ENCODE measurements at regions not wholly inside any gene's neighbourhood (a gene's known extent, or its start where the extent isn't known, plus 50 kb on each side); places are given as distances from the start of the nearest gene placed in this dataset.

GRCh38 chr4:66028668-66029067 is 358.4 kb upstream of the EPHA5 start:
- intact Hi-C loops (cut with DNase I; ENCODE audit: low total_unique reads), result no loop called here
- DNase-seq, result no peak
- TF ChIP-seq CTCF (IDR thresholded peaks at IDR 0.05) (no peak), POLR2A (IDR thresholded peaks at IDR 0.05) (no peak)
- no peaks in the 10 kb centered on the region for H3K4me1 ChIP-seq
- H3K9me3 ChIP-seq, result no peaks in the 10 kb centered on the region
- no peak overlapping the region for H3K4me3 ChIP-seq
- H3K27ac ChIP-seq, result no peak overlapping the region
- H3K27me3 ChIP-seq, result no peaks in the 10 kb centered on the region
- no peaks in the 10 kb centered on the region for H3K36me3 ChIP-seq

DNA sequence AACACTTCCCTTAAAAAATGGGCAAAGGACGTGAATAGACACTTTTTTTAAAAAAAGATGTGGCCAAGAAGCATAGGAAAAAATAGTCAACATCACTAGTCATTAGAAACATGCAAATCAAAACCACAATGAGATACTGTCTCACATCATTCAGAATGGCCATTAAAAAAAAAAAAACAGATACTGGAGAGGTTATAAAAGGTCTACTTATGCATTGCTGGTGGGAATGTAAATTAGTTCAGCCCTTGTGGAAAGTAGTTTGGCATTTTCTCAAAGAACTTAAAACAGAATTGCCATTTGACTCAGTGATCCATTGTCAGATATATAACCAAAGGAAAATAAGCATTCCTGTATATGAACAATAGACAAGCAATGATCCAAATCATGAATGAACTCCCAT is 352.8 kb upstream of the EPHA5 start:
- peaks cover 0 to 3% of the 10 kb centered on the region in 2 donors for H3K9me3 ChIP-seq
- H3K27ac ChIP-seq, result no peak overlapping the region
- H3K27me3 ChIP-seq, result no peaks in the 10 kb centered on the region
- intact Hi-C loops (cut with DNase I; ENCODE audit: low total_unique reads), result no loop called here
- H3K36me3 ChIP-seq, result no peaks in the 10 kb centered on the region
- no peak for DNase-seq
- H3K4me3 ChIP-seq, result no peak overlapping the region
- no peaks in the 10 kb centered on the region for H3K4me1 ChIP-seq
- TF ChIP-seq POLR2A (IDR thresholded peaks at IDR 0.05) (no peak), CTCF (IDR thresholded peaks at IDR 0.05) (no peak)

- intact Hi-C loops (cut with DNase I; ENCODE audit: low total_unique reads), result no loop called here
- Histone ChIP-seq H3K9me3 (no peaks in the 10 kb centered on the region), H3K27me3 (no peaks in the 10 kb centered on the region), H3K4me1 (no peaks in the 10 kb centered on the region), H3K36me3 (no peaks in the 10 kb centered on the region), H3K27ac (no peak overlapping the region), H3K4me3 (no peak overlapping the region)
- TF ChIP-seq POLR2A (IDR thresholded peaks at IDR 0.05) (no peak), CTCF (IDR thresholded peaks at IDR 0.05) (no peak)
- DNase-seq, result no peak
These were observed 347.4 kb upstream of the EPHA5 start for GRCh38 chr4:66017671-66018070.

DNA sequence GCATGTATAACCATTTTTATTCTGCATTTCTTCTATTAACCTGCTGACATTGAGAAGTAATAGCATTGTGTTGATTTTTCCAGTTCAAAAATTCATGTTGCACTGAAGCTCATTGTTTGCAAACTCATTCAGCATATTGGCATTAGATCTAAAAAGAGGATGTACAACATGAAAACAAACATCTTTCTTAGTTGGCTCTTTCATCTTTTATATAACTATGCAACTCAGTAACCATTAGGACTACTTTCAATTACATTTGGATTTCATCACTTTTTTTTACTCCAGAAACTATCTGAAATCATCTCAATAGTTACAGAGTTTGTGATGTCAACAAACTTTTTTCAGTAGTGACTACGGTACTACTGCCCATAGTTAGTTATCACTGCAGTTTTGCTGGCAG is 346.0 kb upstream of the EPHA5 start:
- no peak for TF ChIP-seq POLR2A (IDR thresholded peaks at IDR 0.05)
- no peak for TF ChIP-seq CTCF (IDR thresholded peaks at IDR 0.05)
- no peaks in the 10 kb centered on the region for H3K9me3 ChIP-seq
- H3K4me3 ChIP-seq, result no peak overlapping the region
- H3K27ac ChIP-seq, result no peak overlapping the region
- no peaks in the 10 kb centered on the region for H3K27me3 ChIP-seq
- no peak for DNase-seq
- intact Hi-C loops (cut with DNase I; ENCODE audit: low total_unique reads), result no loop called here
- no peaks in the 10 kb centered on the region for H3K4me1 ChIP-seq
- no peaks in the 10 kb centered on the region for H3K36me3 ChIP-seq

DNA sequence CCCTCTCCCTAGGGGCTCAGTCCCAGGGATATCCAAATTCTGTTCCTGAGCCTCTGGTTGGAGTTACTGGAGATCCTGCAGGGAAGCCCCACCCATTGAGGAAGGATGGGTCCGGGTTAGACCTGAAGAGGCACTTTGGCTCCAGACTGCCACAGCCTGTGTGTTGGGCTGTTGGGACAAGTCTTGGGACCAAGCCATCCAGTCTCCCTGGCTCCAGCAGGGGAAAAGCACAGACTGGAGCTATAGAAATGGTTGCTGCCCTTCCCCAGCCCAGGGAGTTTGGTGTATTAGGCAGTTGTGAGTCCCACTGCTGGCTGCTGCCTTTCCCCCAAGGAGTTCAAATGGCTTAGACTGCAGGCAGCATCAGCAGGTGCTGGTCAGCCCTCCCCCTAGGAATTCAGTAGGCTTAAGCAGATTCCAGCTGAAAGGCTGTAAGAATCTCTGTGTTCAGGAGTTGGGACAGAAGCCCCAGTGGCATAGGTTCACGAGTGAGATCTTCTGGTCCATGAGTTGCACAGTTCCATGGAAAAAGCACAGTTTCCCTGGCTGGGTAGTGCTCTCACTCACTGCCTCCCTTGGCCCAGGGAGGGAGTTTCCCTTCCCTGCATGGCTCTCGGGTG is 344.0 kb upstream of the EPHA5 start:
- Histone ChIP-seq H3K27ac (no peak overlapping the region), H3K27me3 (no peaks in the 10 kb centered on the region), H3K36me3 (no peaks in the 10 kb centered on the region), H3K4me1 (no peaks in the 10 kb centered on the region), H3K9me3 (no peaks in the 10 kb centered on the region), H3K4me3 (no peak overlapping the region)
- TF ChIP-seq POLR2A (IDR thresholded peaks at IDR 0.05) (no peak), CTCF (IDR thresholded peaks at IDR 0.05) (no peak)
- no peak for DNase-seq
- intact Hi-C loops (cut with DNase I; ENCODE audit: low total_unique reads), result no loop called here

Measured in uterus (tissue), 3 donors.